HEK293 (cell line): ENCODE measurements at regions not wholly inside any gene's neighbourhood (a gene's known extent, or its start where the extent isn't known, plus 50 kb on each side); places are given as distances from the start of the nearest gene placed in this dataset.

ENCODE experiments used
- CTCF ChIA-PET: fragments of 350-600 bp; formaldehyde crosslinking; extraction: SDS; loops from one replicate; lab custom pipeline; 2021; ENCODE audit warnings: antibody characterized with exemption; lab: Yijun Ruan, JAX
- POLR2A ChIA-PET: fragments of 300-600 bp; formaldehyde crosslinking; extraction: SDS; loops from one replicate; lab custom pipeline; 2020; ENCODE audit warnings: antibody characterized with exemption, inconsistent platforms; lab: Yijun Ruan, JAX
- H3K27ac ChIP-seq: fragments of 200-500 bp; sonication (Bioruptor generic); 2 replicates; pipeline ENCODE4 v1.5.1; 2014; ENCODE audit warnings: low read depth, low read length, control low read depth, inconsistent platforms; ENCODE audit errors: extremely low read depth
- H3K36me3 ChIP-seq, 2 experiments: fragments of 200-500 bp in 1 of 2; sonication (Bioruptor generic) in 1 of 2; 1 replicate in 1 of 2; 2 replicates in 1 of 2; pipeline ENCODE4 v1.5.1; 2014 to 2017; ENCODE audit warnings: inconsistent platforms in 2 of 2, low read length in 2 of 2; ENCODE audit not compliant: control insufficient read depth in 2 of 2, insufficient read depth in 1 of 2
- H3K4me1 ChIP-seq: fragments of 200-500 bp; sonication (Bioruptor generic); 2 replicates; pipeline ENCODE4 v1.5.1; 2014; ENCODE audit warnings: mild to moderate bottlenecking, low read length, inconsistent platforms; ENCODE audit not compliant: control insufficient read depth, insufficient read depth
- H3K4me3 ChIP-seq: 2 replicates; pipeline ENCODE4 v1.5.1; 2011; ENCODE audit warnings: low read depth, mild to moderate bottlenecking, control low read depth, low read length, moderate library complexity
- H3K9me3 ChIP-seq: fragments of 200-500 bp; sonication (Bioruptor generic); 2 replicates; pipeline ENCODE4 v1.5.1; 2014; ENCODE audit warnings: low read depth, low read length, inconsistent platforms; ENCODE audit not compliant: control insufficient read depth, insufficient read depth
- GLI2 ChIP-seq: fragments of 450-650 bp; formaldehyde crosslinking; IDR thresholded peaks from 2 replicates; pipeline ENCODE4; 2017; ENCODE audit warnings: missing biosample characterization, missing genetic modification characterization, low read depth, borderline replicate concordance
- GLIS2 ChIP-seq: fragments of 450-650 bp; formaldehyde crosslinking; IDR thresholded peaks from 2 replicates; pipeline ENCODE4 v1.5.1; 2016; ENCODE audit warnings: missing biosample characterization, missing genetic modification characterization
- HOXC10 ChIP-seq: sonication (generic); formaldehyde crosslinking; IDR thresholded peaks from 2 replicates; pipeline ENCODE4 v1.8.1; 2023; ENCODE audit warnings: mild to moderate bottlenecking, missing genetic modification reagents
- KLF7 ChIP-seq: fragments of 450-650 bp; formaldehyde crosslinking; IDR thresholded peaks from 2 replicates; pipeline ENCODE4 v1.5.1; 2016; ENCODE audit warnings: missing biosample characterization, missing genetic modification characterization, borderline replicate concordance
- KLF9 ChIP-seq: fragments of 450-650 bp; formaldehyde crosslinking; IDR thresholded peaks from 2 replicates; pipeline ENCODE4 v1.5.1; 2016; ENCODE audit warnings: missing biosample characterization, missing genetic modification characterization, low read depth
- SETDB1 ChIP-seq: IDR thresholded peaks from one replicate; pipeline ENCODE4 v1.6.1; 2017; ENCODE audit warnings: mild to moderate bottlenecking, low read length, moderate library complexity, mixed read lengths; ENCODE audit not compliant: insufficient read length
- SP3 ChIP-seq: fragments of 450-650 bp; formaldehyde crosslinking; IDR thresholded peaks from 2 replicates; pipeline ENCODE4 v1.5.1; 2016; ENCODE audit warnings: missing biosample characterization, missing genetic modification characterization
- TRIM28 ChIP-seq: IDR thresholded peaks from 2 replicates; pipeline ENCODE4 v1.6.1; 2011; ENCODE audit warnings: low read length, control low read depth, borderline replicate concordance
- YY1 ChIP-seq: fragments of 450-650 bp; formaldehyde crosslinking; IDR thresholded peaks from 2 replicates; pipeline ENCODE4 v1.5.1; 2018; ENCODE audit warnings: missing biosample characterization, missing genetic modification characterization
- ZBTB20 ChIP-seq: fragments of 450-650 bp; formaldehyde crosslinking; IDR thresholded peaks from 2 replicates; pipeline ENCODE4 v1.5.1; 2016; ENCODE audit warnings: missing biosample characterization, missing genetic modification characterization
- ZNF16 ChIP-seq: fragments of 450-650 bp; formaldehyde crosslinking; IDR thresholded peaks from 2 replicates; pipeline ENCODE4 v1.5.1; 2016; ENCODE audit warnings: low read depth, missing biosample characterization, missing genetic modification characterization
- ZNF175 ChIP-seq: fragments of 450-650 bp; formaldehyde crosslinking; IDR thresholded peaks from 2 replicates; pipeline ENCODE4 v1.5.1; 2016; ENCODE audit warnings: missing biosample characterization, missing genetic modification characterization
- ZNF23 ChIP-seq: fragments of 450-650 bp; formaldehyde crosslinking; IDR thresholded peaks from 2 replicates; pipeline ENCODE4 v1.5.1; 2016; ENCODE audit warnings: missing biosample characterization, missing genetic modification characterization, borderline replicate concordance
- ZNF274 ChIP-seq, 2 experiments: fragments of 200-500 bp in 1 of 2; fragments of 450-650 bp in 1 of 2; sonication (Bioruptor generic) in 1 of 2; formaldehyde crosslinking in 1 of 2; IDR thresholded peaks; 2 replicates each; pipeline versions ENCODE4 v1.5.1 to v1.6.1; 2014 to 2016; ENCODE audit warnings: borderline replicate concordance in 1 of 2, inconsistent platforms in 1 of 2, low read length in 1 of 2, missing biosample characterization in 1 of 2, missing genetic modification characterization in 1 of 2
- ZNF37A ChIP-seq: fragments of 450-650 bp; IDR thresholded peaks from 2 replicates; pipeline ENCODE4 v1.5.1; 2018; ENCODE audit warnings: missing biosample characterization, missing genetic modification characterization
- ZNF488 ChIP-seq: fragments of 450-650 bp; formaldehyde crosslinking; IDR thresholded peaks from 2 replicates; pipeline ENCODE4 v1.5.1; 2016; ENCODE audit warnings: missing biosample characterization, missing genetic modification characterization
- ZNF670 ChIP-seq: fragments of 450-650 bp; formaldehyde crosslinking; IDR thresholded peaks from 2 replicates; pipeline ENCODE4 v1.5.1; 2016; ENCODE audit warnings: missing biosample characterization, missing genetic modification characterization, low read depth
- ZNF692 ChIP-seq: fragments of 450-650 bp; formaldehyde crosslinking; IDR thresholded peaks from 2 replicates; pipeline ENCODE4 v1.5.1; 2016; ENCODE audit warnings: missing biosample characterization, missing genetic modification characterization
- ZNF776 ChIP-seq: fragments of 450-650 bp; formaldehyde crosslinking; IDR thresholded peaks from 2 replicates; pipeline ENCODE4 v1.5.0; 2017; ENCODE audit warnings: missing biosample characterization, missing genetic modification characterization, borderline replicate concordance
- ZSCAN5A ChIP-seq: fragments of 450-650 bp; formaldehyde crosslinking; IDR thresholded peaks from 2 replicates; pipeline ENCODE4 v1.5.1; 2016; ENCODE audit warnings: missing biosample characterization, missing genetic modification characterization
- TF ChIP-seq, protein P1 (sequence below): fragments of 450-650 bp; formaldehyde crosslinking; IDR thresholded peaks from 2 replicates; pipeline ENCODE4 v1.5.1; 2016; ENCODE audit warnings: missing biosample characterization, missing genetic modification characterization

DNA sequence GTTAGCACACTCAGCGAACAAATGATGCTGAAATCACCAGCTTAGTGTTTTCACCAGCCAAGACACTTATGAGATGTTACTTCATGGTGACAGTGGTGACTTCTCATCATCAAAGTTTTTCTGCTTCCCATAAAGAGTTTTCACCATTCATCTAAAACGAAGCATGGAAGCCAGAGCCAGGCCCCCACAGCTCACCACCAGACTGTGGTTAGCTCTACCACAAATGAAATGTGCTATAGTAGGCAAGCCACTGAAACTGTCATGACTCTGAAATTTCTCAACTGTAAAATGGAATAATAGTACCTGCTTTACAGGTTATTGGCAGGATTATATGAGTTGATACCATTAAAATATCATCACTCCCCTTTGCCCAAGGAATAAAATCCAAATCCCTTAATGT is 56.4 kb upstream of the HHIP start:
- no peak for TF ChIP-seq GLIS2 (tag by site-specific recombination)
- ChIA-PET CTCF (no interaction called here), POLR2A (no interaction called here)
- no peak overlapping the region for H3K27ac ChIP-seq
- H3K4me3 ChIP-seq = no peak overlapping the region
- H3K36me3 ChIP-seq = no peaks in the 10 kb centered on the region
- H3K4me1 ChIP-seq = peaks cover 5% of the 10 kb centered on the region; the same call in 1 of the 2 replicates
- H3K9me3 ChIP-seq = no peaks in the 10 kb centered on the region

- no peak overlapping the region for H3K4me3 ChIP-seq
- POLR2A ChIA-PET = no interaction called here
- H3K36me3 ChIP-seq = no peaks in the 10 kb centered on the region
- TF ChIP-seq ZNF23 (no peak), SETDB1 (no peak), ZNF670 (tag by site-specific recombination) (no peak), ZNF274 (IDR thresholded peaks at IDR 0.05; ENCODE audit: low read length) (no peak), ZNF274 (tag by site-specific recombination; IDR thresholded peaks at IDR 0.05; ENCODE audit: borderline replicate concordance) (no peak), ZNF776 (tag by site-specific recombination) (no peak), ZNF16 (tag by site-specific recombination) (no peak), ZNF488 (tag by site-specific recombination) (no peak), YY1 (tag by site-specific recombination) (no peak), KLF7 (tag by site-specific recombination) (no peak), ZBTB20 (tag by site-specific recombination) (no peak), SP3 (tag by site-specific recombination) (no peak), TRIM28 (no peak), GLI2 (tag by site-specific recombination) (no peak), ZNF175 (tag by site-specific recombination) (no peak), ZSCAN5A (tag by site-specific recombination) (no peak), ZNF37A (tag by site-specific recombination) (no peak), HOXC10 (no peak), ZNF692 (tag by site-specific recombination) (no peak), KLF9 (no peak)
- TF ChIP-seq, protein P1, sequence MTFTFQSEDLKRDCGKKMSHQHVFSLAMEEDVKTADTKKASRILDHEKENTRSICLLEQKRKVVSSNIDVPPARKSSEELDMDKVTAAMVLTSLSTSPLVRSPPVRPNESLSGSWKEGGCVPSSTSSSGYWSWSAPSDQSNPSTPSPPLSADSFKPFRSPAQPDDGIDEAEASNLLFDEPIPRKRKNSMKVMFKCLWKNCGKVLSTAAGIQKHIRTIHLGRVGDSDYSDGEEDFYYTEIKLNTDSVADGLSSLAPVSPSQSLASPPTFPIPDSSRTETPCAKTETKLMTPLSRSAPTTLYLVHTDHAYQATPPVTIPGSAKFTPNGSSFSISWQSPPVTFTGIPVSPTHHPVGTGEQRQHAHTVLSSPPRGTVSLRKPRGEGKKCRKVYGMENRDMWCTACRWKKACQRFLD (tag by site-specific recombination) = no peak
- TF ChIP-seq, all 188 proteins: peak for 0
- CTCF ChIA-PET = no interaction called here
- Histone ChIP-seq H3K27ac (no peak overlapping the region), H3K4me1 (peaks cover 5% of the 10 kb centered on the region; the same call in 1 of the 2 replicates), H3K9me3 (no peaks in the 10 kb centered on the region)
These were observed 55.9 kb upstream of the HHIP start for GRCh38 chr4:144590020-144590419.
